Neural cell (in vitro differentiated cells): ENCODE measurements at regions not wholly inside any gene's neighbourhood (a gene's known extent, or its start where the extent isn't known, plus 50 kb on each side); places are given as distances from the start of the nearest gene placed in this dataset.
A peak's percentile ranks its signal among the peaks of the same experiment; 100 is the strongest.

ENCODE experiments used
- H2AFZ ChIP-seq: fragments of 200-600, 300-800 bp; sonication (generic), shearing (Covaris generic); 2 replicates; pipeline ENCODE4 v1.6.0; 2014; ENCODE audit warnings: low read depth, mild to moderate bottlenecking, antibody characterized with exemption, low read length, moderate library complexity
- H3F3A ChIP-seq: fragments of 200-600 bp; shearing (Covaris generic); 2 replicates; pipeline ENCODE4 v1.6.1; 2016; ENCODE audit warnings: mild to moderate bottlenecking, moderate library complexity, mixed read lengths, antibody characterized with exemption, low read length; ENCODE audit not compliant: insufficient read depth, poor library complexity, severe bottlenecking
- H3K27ac ChIP-seq: fragments of 200-600, 300-800 bp; sonication (generic), shearing (Covaris generic); 2 replicates; pipeline ENCODE4 v1.5.1; 2014; ENCODE audit warnings: mild to moderate bottlenecking, low read length, moderate library complexity
- H3K27me3 ChIP-seq: fragments of 300-800, 200-600 bp; sonication (generic), shearing (Covaris generic); 2 replicates; pipeline ENCODE4 v1.6.0; 2014; ENCODE audit warnings: mild to moderate bottlenecking, low read depth, low read length, moderate library complexity; ENCODE audit not compliant: insufficient read depth
- H3K36me3 ChIP-seq: fragments of 300-800, 200-600 bp; sonication (generic), shearing (Covaris generic); 2 replicates; pipeline ENCODE4 v1.5.1; 2014; ENCODE audit warnings: mild to moderate bottlenecking, antibody characterized with exemption, low read length, moderate library complexity; ENCODE audit not compliant: insufficient read depth
- H3K4me2 ChIP-seq: fragments of 300-800, 200-600 bp; sonication (generic), shearing (Covaris generic); 2 replicates; pipeline ENCODE4 v1.6.0; 2014; ENCODE audit warnings: mild to moderate bottlenecking, low read length
- H3K4me3 ChIP-seq: fragments of 300-800, 200-600 bp; sonication (generic), shearing (Covaris generic); 2 replicates; pipeline ENCODE4 v1.5.1; 2014; ENCODE audit warnings: mild to moderate bottlenecking, low read length, moderate library complexity
- H3K79me2 ChIP-seq: fragments of 200-600 bp; shearing (Covaris generic); replicated peaks from 2 replicates; pipeline ENCODE4 v1.6.0; 2014; ENCODE audit warnings: mild to moderate bottlenecking, low read length, moderate library complexity; ENCODE audit not compliant: insufficient read depth
- H3K9ac ChIP-seq: fragments of 300-800, 200-600 bp; sonication (generic), shearing (Covaris generic); 2 replicates; pipeline ENCODE4 v1.6.1; 2016; ENCODE audit warnings: mild to moderate bottlenecking, low read length, mixed read lengths
- H3K9me2 ChIP-seq: fragments of 200-600 bp; shearing (Covaris generic); 2 replicates; pipeline ENCODE4 v1.6.1; 2016; ENCODE audit warnings: mild to moderate bottlenecking, low read length, mixed read lengths; ENCODE audit not compliant: insufficient read depth
- H3K9me3 ChIP-seq: fragments of 200-600, 300-800 bp; sonication (generic), shearing (Covaris generic); 2 replicates; pipeline ENCODE4 v1.6.1; 2016; ENCODE audit warnings: mild to moderate bottlenecking, mixed run types, low read length, moderate library complexity, mixed read lengths
- H4K20me1 ChIP-seq: fragments of 200-600 bp; shearing (Covaris generic); 2 replicates; pipeline ENCODE4 v1.6.1; 2016; ENCODE audit warnings: mild to moderate bottlenecking, mixed run types; ENCODE audit not compliant: insufficient read depth
- CTCF ChIP-seq: fragments of 450-650 bp; IDR thresholded peaks from 2 replicates; pipeline ENCODE4 v1.5.1; 2014; ENCODE audit warnings: antibody characterized with exemption, mild to moderate bottlenecking, moderate library complexity; ENCODE audit not compliant: poor library complexity, severe bottlenecking
- EP300 ChIP-seq: fragments of 450-650 bp; conservative IDR thresholded peaks from 2 replicates; pipeline ENCODE4 v1.6.1; 2014; ENCODE audit warnings: antibody characterized with exemption, mild to moderate bottlenecking, moderate library complexity; ENCODE audit not compliant: poor library complexity, severe bottlenecking
- EZH2 ChIP-seq: fragments of 200-600, 300-800 bp; shearing (Covaris generic), sonication (generic); IDR thresholded peaks from 2 replicates; pipeline ENCODE4 v1.6.1; 2014; ENCODE audit warnings: antibody characterized with exemption, low read length, borderline replicate concordance, mild to moderate bottlenecking; ENCODE audit not compliant: insufficient read depth, poor library complexity, severe bottlenecking
- MXI1 ChIP-seq: fragments of 450-650 bp; conservative IDR thresholded peaks from 2 replicates; pipeline ENCODE4 v1.6.1; 2014; ENCODE audit warnings: antibody characterized with exemption, mild to moderate bottlenecking; ENCODE audit not compliant: poor library complexity, severe bottlenecking
- POLR2AphosphoS5 ChIP-seq: IDR thresholded peaks from 2 replicates; pipeline ENCODE4 v1.6.1; 2012
- RAD21 ChIP-seq: fragments of 450-650 bp; conservative IDR thresholded peaks from 2 replicates; pipeline ENCODE4 v1.6.1; 2014; ENCODE audit warnings: antibody characterized with exemption, mild to moderate bottlenecking, moderate library complexity
- REST ChIP-seq: IDR thresholded peaks from 2 replicates; pipeline ENCODE4 v1.6.1; 2012; ENCODE audit warnings: borderline replicate concordance
- SMC3 ChIP-seq: fragments of 450-650 bp; conservative IDR thresholded peaks from 2 replicates; pipeline ENCODE4 v1.6.1; 2014; ENCODE audit warnings: antibody characterized with exemption, mild to moderate bottlenecking, moderate library complexity; ENCODE audit not compliant: poor library complexity
- TAF1 ChIP-seq: IDR thresholded peaks from 2 replicates; pipeline ENCODE4 v1.6.1; 2012; ENCODE audit warnings: low read depth

GRCh38 chr2:12416600-12416999 lies 300.1 kb upstream of the TRIB2 start:
- no peaks in the 10 kb centered on the region for H3K9me2 ChIP-seq
- H2AFZ ChIP-seq: no peak overlapping the region
- H3K9me3 ChIP-seq: no peaks in the 10 kb centered on the region
- H4K20me1 ChIP-seq: no peaks in the 10 kb centered on the region
- no peak overlapping the region for H3K27ac ChIP-seq
- no peak overlapping the region for H3K9ac ChIP-seq
- no peaks in the 10 kb centered on the region for H3K27me3 ChIP-seq
- H3K36me3 ChIP-seq: no peaks in the 10 kb centered on the region
- H3K79me2 ChIP-seq: no peaks in the 10 kb centered on the region
- H3K4me3 ChIP-seq: no peak overlapping the region
- H3F3A ChIP-seq: no peaks in the 10 kb centered on the region
- H3K4me2 ChIP-seq: no peak overlapping the region
- TF ChIP-seq CTCF (no peak), SMC3 (no peak), TAF1 (no peak), POLR2AphosphoS5 (no peak), MXI1 (no peak), EP300 (no peak), RAD21 (no peak)

GRCh38 chr2:12417786-12418185 lies 298.9 kb upstream of the TRIB2 start:
- Histone ChIP-seq H3K9me2 (no peaks in the 10 kb centered on the region), H3K27me3 (no peaks in the 10 kb centered on the region), H3K4me3 (no peak overlapping the region), H3K79me2 (no peaks in the 10 kb centered on the region), H4K20me1 (no peaks in the 10 kb centered on the region), H2AFZ (peak overlapping the region; percentile 1), H3K27ac (no peak overlapping the region), H3K9ac (no peak overlapping the region), H3K36me3 (no peaks in the 10 kb centered on the region), H3K9me3 (no peaks in the 10 kb centered on the region), H3F3A (no peaks in the 10 kb centered on the region), H3K4me2 (no peak overlapping the region)
- no peak for TF ChIP-seq EZH2
- TF ChIP-seq MXI1: no peak
- no peak for TF ChIP-seq TAF1
- TF ChIP-seq RAD21: no peak
- TF ChIP-seq POLR2AphosphoS5: no peak

GRCh38 chr2:12419803-12420202 lies 296.9 kb upstream of the TRIB2 start:
- H3K36me3 ChIP-seq: no peaks in the 10 kb centered on the region
- no peak overlapping the region for H3K4me3 ChIP-seq
- TF ChIP-seq EP300 (no peak), EZH2 (no peak), REST (no peak), CTCF (no peak), TAF1 (no peak), RAD21 (no peak)
- no peaks in the 10 kb centered on the region for H3K79me2 ChIP-seq
- no peaks in the 10 kb centered on the region for H4K20me1 ChIP-seq
- H3K27me3 ChIP-seq: no peaks in the 10 kb centered on the region
- H2AFZ ChIP-seq: no peak overlapping the region
- no peak overlapping the region for H3K4me2 ChIP-seq
- H3F3A ChIP-seq: no peaks in the 10 kb centered on the region
- no peak overlapping the region for H3K9ac ChIP-seq
- no peaks in the 10 kb centered on the region for H3K9me3 ChIP-seq
- no peak overlapping the region for H3K27ac ChIP-seq
- H3K9me2 ChIP-seq: no peaks in the 10 kb centered on the region
